Ovary (tissue), 7 donors: ENCODE measurements at regions not wholly inside any gene's neighbourhood (a gene's known extent, or its start where the extent isn't known, plus 50 kb on each side); places are given as distances from the start of the nearest gene placed in this dataset.

Experiments used
- DNase-seq, 5 donors: peaks; one replicate each; pipeline ENCODE4 v3.0.0-alpha.2; 2019 to 2020
- H3K27ac ChIP-seq, 2 donors: fragments of 200-600 bp; one replicate each; pipeline versions ENCODE4 v1.5.1 to v1.8.0; 2019 to 2022
- H3K27me3 ChIP-seq: fragments of 200-600 bp; one replicate; pipeline ENCODE4 v1.8.0; 2022
- H3K36me3 ChIP-seq: fragments of 200-600 bp; sonication (generic); one replicate; pipeline ENCODE4 v1.5.1; 2019
- H3K4me1 ChIP-seq: one replicate; pipeline ENCODE4 v1.8.1; 2013; ENCODE audit warnings: mild to moderate bottlenecking, moderate library complexity; ENCODE audit not compliant: insufficient read depth
- H3K4me3 ChIP-seq: fragments of 200-600 bp; sonication (generic); one replicate; pipeline ENCODE4 v1.5.1; 2017
- H3K9me3 ChIP-seq, 2 donors: fragments of 200-600 bp in 1 of 2; sonication (generic) in 1 of 2; one replicate each; pipeline versions ENCODE4 v1.5.1 to v1.8.1; 2013 to 2019; ENCODE audit warnings: mild to moderate bottlenecking in 1 of 2, moderate library complexity in 1 of 2
- EP300 ChIP-seq: sonication (generic); formaldehyde crosslinking; IDR thresholded peaks from one replicate; pipeline ENCODE4 v1.6.1; 2017; ENCODE audit warnings: antibody characterized with exemption
- POLR2A ChIP-seq: fragments of 450-650 bp; IDR thresholded peaks from one replicate; pipeline ENCODE4 v1.6.1; 2017; ENCODE audit warnings: antibody characterized with exemption, mild to moderate bottlenecking, moderate library complexity
- WGBS, 3 donors: extraction: QIAGEN DNeasy Blood & Tissue Kit in 1 of 3; methylation state at CpG; one replicate each; pipeline versions ENCODE4 v1.1.5 to v1.1.7; 2013 to 2017; 5-methylcytosine and 5-hydroxymethylcytosine counted together
- intact Hi-C, 4 donors: fragments of 100-400 bp; cut with DNase I; formaldehyde crosslinking; loops; one replicate each; pipeline versions ENCODE4 v1.11.0 to v1.15.1; 2022 to 2023
- TF ChIP-seq, protein P1 (sequence below), 3 donors: fragments of 450-650 bp in 2 of 3; fragments of 200-600 bp in 1 of 3; IDR thresholded peaks; one replicate each; pipeline versions ENCODE4 v1.5.1 to v1.8.0; 2016 to 2022; ENCODE audit warnings: antibody characterized with exemption in 3 of 3, mild to moderate bottlenecking in 1 of 3
- donor health status: DM: no; HTN: no; CAD: no; lungs with moderate emphysema.
- donor health status: DM: no; HTN: no; CAD: no.
- donor health status: Bipolar disorder and iron deficiency.
- donor health status: DM: no; HTN: no; CAD: no.
- donor health status: DM: yes; HTN: yes; CAD: no.

DNA sequence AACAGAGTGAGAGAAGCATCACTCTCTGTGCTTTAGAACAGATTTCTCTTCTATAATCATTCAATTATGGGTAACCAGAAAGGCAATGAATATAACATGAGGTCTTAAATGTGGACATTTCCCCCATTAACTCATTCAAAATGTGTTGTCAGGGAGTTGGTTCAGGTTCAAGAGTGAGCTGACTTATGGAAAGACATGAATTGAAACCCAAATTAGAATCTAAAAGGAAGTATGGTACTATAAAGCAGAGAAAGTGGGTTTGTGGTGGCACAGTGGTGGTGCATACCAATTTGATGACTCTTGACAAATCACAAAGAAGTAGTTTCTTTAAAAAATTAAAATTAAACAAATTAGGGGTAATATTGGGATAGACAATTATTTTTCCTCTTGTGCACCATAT is 114.6 kb upstream of the MEOX2 start:
- Histone ChIP-seq H3K4me1 (peaks cover 2% of the 10 kb centered on the region), H3K4me3 (no peak overlapping the region), H3K36me3 (no peaks in the 10 kb centered on the region), H3K27me3 (no peaks in the 10 kb centered on the region), H3K27ac (no peak overlapping the region), H3K9me3 (no peaks in the 10 kb centered on the region)
- TF ChIP-seq, protein P1, sequence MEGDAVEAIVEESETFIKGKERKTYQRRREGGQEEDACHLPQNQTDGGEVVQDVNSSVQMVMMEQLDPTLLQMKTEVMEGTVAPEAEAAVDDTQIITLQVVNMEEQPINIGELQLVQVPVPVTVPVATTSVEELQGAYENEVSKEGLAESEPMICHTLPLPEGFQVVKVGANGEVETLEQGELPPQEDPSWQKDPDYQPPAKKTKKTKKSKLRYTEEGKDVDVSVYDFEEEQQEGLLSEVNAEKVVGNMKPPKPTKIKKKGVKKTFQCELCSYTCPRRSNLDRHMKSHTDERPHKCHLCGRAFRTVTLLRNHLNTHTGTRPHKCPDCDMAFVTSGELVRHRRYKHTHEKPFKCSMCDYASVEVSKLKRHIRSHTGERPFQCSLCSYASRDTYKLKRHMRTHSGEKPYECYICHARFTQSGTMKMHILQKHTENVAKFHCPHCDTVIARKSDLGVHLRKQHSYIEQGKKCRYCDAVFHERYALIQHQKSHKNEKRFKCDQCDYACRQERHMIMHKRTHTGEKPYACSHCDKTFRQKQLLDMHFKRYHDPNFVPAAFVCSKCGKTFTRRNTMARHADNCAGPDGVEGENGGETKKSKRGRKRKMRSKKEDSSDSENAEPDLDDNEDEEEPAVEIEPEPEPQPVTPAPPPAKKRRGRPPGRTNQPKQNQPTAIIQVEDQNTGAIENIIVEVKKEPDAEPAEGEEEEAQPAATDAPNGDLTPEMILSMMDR (IDR thresholded peaks at IDR 0.05): no peak
- TF ChIP-seq POLR2A (no peak), EP300 (no peak)
- DNase-seq: no peak
- intact Hi-C loops: no loop called here

DNA sequence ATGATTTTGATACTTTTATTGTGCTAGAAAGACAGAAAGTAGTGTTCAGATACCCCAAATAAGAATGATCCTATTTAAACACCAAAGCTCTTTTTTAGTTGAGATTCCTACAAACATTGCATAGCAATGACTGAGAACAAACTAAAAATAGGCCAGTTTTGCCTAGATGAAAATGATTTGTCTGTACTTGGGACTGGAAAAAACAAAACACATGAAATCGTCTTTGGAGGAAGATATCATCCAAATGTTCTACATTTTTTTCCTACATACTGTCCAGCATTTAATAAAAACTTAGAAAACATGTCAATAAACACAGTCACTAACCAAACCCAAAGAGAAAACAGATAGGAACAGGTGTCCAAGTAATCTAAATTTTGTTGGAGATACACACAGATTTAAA is 111.6 kb upstream of the MEOX2 start:
- DNase-seq: no peak
- TF ChIP-seq EP300: no peak
- TF ChIP-seq, protein P1 (IDR thresholded peaks at IDR 0.05): no peak
- TF ChIP-seq POLR2A: no peak
- no peak overlapping the region for H3K4me3 ChIP-seq
- H3K36me3 ChIP-seq: no peaks in the 10 kb centered on the region
- no peaks in the 10 kb centered on the region for H3K27me3 ChIP-seq
- peaks cover 3% of the 10 kb centered on the region for H3K4me1 ChIP-seq
- no peaks in the 10 kb centered on the region for H3K9me3 ChIP-seq
- WGBS, 3 donors: 2 to 12% (median 10%) methylated on average over 1 of the region's 1 CpG
- no peak overlapping the region for H3K27ac ChIP-seq
- intact Hi-C loops: no loop called here

DNA sequence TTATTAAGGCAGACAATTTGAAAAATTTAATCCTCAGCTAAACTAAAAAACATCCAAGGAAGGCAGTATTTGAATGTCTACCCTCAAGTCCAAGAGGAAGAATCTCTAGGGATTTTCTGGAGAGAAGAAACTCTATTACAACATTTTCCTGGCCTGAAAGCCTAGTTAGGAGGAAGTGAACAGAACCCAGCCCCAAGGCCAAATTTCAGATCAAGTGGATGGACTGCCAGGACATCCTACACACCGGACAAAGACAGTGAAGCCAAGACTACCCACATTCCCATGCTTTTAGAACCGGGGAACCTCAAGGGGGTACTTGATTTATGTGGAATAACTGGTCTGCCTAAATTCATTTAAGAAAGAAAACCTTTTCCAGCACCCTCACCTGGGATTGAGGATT is 108.9 kb upstream of the MEOX2 start:
- H3K36me3 ChIP-seq: no peaks in the 10 kb centered on the region
- H3K4me3 ChIP-seq: no peak overlapping the region
- H3K27me3 ChIP-seq: no peaks in the 10 kb centered on the region
- intact Hi-C loops: no loop called here
- H3K4me1 ChIP-seq: peaks cover 3% of the 10 kb centered on the region
- TF ChIP-seq EP300 (no peak), POLR2A (no peak)
- TF ChIP-seq, protein P1 (IDR thresholded peaks at IDR 0.05): no peak
- 29 to 58% (median 35%) methylated on average over 2 of the region's 2 CpGs for WGBS, 3 donors
- no peak for DNase-seq
- H3K9me3 ChIP-seq: no peaks in the 10 kb centered on the region
- no peak overlapping the region for H3K27ac ChIP-seq

DNA sequence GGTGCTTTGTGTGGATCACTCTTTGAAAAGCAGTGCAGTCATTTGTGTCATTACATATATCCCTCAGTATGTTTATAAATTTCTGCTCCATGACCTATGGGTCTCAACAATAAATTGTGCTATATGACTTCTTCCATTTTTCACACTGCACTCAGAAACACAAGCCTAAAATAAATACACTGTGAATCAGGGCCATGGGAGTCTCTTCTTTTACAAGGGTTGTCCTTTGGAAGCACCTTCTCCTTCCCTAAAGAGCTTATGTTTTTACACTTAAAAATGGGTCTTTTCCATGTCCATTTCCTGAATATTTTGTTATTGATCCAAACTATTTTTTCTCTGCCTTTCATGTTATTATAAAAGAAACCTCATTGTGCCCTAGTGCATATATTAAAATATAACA is 108.3 kb upstream of the MEOX2 start:
- no peaks in the 10 kb centered on the region for H3K27me3 ChIP-seq
- intact Hi-C loops: no loop called here
- no peak overlapping the region for H3K4me3 ChIP-seq
- no peaks in the 10 kb centered on the region for H3K36me3 ChIP-seq
- TF ChIP-seq, protein P1 (IDR thresholded peaks at IDR 0.05): no peak
- TF ChIP-seq EP300: no peak
- no peak for TF ChIP-seq POLR2A
- H3K27ac ChIP-seq: no peak overlapping the region
- no peak for DNase-seq
- H3K4me1 ChIP-seq: peaks cover 3% of the 10 kb centered on the region
- no peaks in the 10 kb centered on the region for H3K9me3 ChIP-seq

DNA sequence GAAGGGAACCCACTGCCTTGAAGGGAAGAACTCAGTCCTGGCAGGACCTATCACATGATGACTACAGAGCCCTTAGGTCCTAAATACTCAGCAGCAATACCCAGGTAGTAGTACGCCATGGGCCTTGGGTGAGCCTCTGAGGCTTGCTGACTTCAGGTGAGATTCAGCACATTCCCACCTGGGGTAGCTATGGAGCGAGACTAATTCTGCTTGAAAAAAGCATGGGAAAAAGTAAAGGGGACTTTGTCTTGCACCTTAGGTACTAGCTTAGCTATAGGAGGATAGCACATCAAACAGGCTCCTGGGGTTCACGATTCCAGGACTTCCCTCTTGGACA is 98.2 kb upstream of the MEOX2 start:
- no peak for DNase-seq
- no peaks in the 10 kb centered on the region for H3K36me3 ChIP-seq
- intact Hi-C loops: no loop called here
- H3K27me3 ChIP-seq: no peaks in the 10 kb centered on the region
- H3K27ac ChIP-seq: no peak overlapping the region
- no peak overlapping the region for H3K4me3 ChIP-seq
- H3K4me1 ChIP-seq: peaks cover 7% of the 10 kb centered on the region
- TF ChIP-seq POLR2A (no peak), EP300 (no peak)
- TF ChIP-seq, protein P1 (IDR thresholded peaks at IDR 0.05): no peak
- no peaks in the 10 kb centered on the region for H3K9me3 ChIP-seq
- WGBS, 3 donors: 96 to 97% (median 97%) methylated on average over 3 of the region's 3 CpGs
